HCT116 (cell line): ENCODE measurements at regions not wholly inside any gene's neighbourhood (a gene's known extent, or its start where the extent isn't known, plus 50 kb on each side); places are given as distances from the start of the nearest gene placed in this dataset.

Experiments
- ATAC-seq: fragments of 200-7000 bp; cut with Tn5 transposase; 2 replicates; pipeline ENCODE4 v1.9.1; 2020; ENCODE audit warnings: mild to moderate bottlenecking, moderate library complexity
- BruUV-seq: library from RNA; stranded (reverse); fragments of 400-500 nt; replicated peaks from 2 replicates; lab custom pipeline; 2021; lab: Mats Ljungman, UMichigan
- CTCF ChIA-PET: fragments of 300-600 bp; sonication (Branson Sonifier 250); formaldehyde crosslinking; loops from one replicate; lab custom pipeline; 2021; ENCODE audit warnings: antibody characterized with exemption; lab: Charles Lee
- POLR2A ChIA-PET: fragments of 300-600, 350-600 bp; sonication (Branson Sonifier 250); formaldehyde crosslinking; loops from one replicate; lab custom pipeline; 2021; ENCODE audit warnings: antibody characterized with exemption; lab: Charles Lee
- RAD21 ChIA-PET, 2 experiments: fragments of 300-600 bp; sonication (Branson Sonifier 250); formaldehyde crosslinking; loops; one replicate each; lab custom pipeline; 2023; ENCODE audit warnings: low total read pairs in 2 of 2; ENCODE audit not compliant: uncharacterized antibody in 2 of 2, unreplicated experiment in 2 of 2, low non-redundant PET in 1 of 2; lab: Charles Lee
- DNase-seq: peaks from one replicate; pipeline ENCODE4 v3.0.0-alpha.2; 2010; ENCODE audit warnings: low read depth, low spot score
- H2AFZ ChIP-seq: fragments of 200-600 bp; shearing (Covaris generic), sonication (generic); 2 replicates; pipeline ENCODE4 v1.6.1; 2017; ENCODE audit warnings: low read depth, mixed run types, mixed read lengths, antibody characterized with exemption, low read length; ENCODE audit not compliant: poor library complexity, severe bottlenecking
- H3K27ac ChIP-seq: 2 replicates; pipeline ENCODE4 v1.5.1; 2012; ENCODE audit warnings: low read depth, low read length
- H3K27me3 ChIP-seq: fragments of 200-600 bp; sonication (generic); 2 replicates; pipeline ENCODE4 v1.6.1; 2016; ENCODE audit warnings: mixed run types, low read length, mixed read lengths; ENCODE audit not compliant: insufficient read depth
- H3K36me3 ChIP-seq, 2 experiments: fragments of 200-500 bp in 1 of 2; fragments of 200-600 bp in 1 of 2; sonication (Bioruptor generic) in 1 of 2; sonication (generic) in 1 of 2; 2 replicates each; pipeline versions ENCODE4 v1.5.1 to v1.6.1; 2014 to 2016; ENCODE audit warnings: low read length in 2 of 2, inconsistent platforms in 1 of 2, mixed read lengths in 1 of 2, mixed run types in 1 of 2; ENCODE audit not compliant: insufficient read depth in 2 of 2, control insufficient read depth in 1 of 2
- H3K4me1 ChIP-seq, 2 experiments: fragments of 200-600 bp in 1 of 2; sonication (generic) in 1 of 2; 2 replicates each; pipeline versions ENCODE4 v1.5.1 to v1.6.1; 2012 to 2017; ENCODE audit warnings: low read length in 2 of 2, inconsistent platforms in 1 of 2, mild to moderate bottlenecking in 1 of 2, mixed read lengths in 1 of 2, mixed run types in 1 of 2, moderate library complexity in 1 of 2; ENCODE audit not compliant: insufficient read depth in 2 of 2, control insufficient read depth in 1 of 2
- H3K4me2 ChIP-seq: fragments of 200-600 bp; sonication (generic); 2 replicates; pipeline ENCODE4 v1.6.1; 2017; ENCODE audit warnings: mixed run types, low read length, mixed read lengths
- H3K4me3 ChIP-seq, 2 experiments: fragments of 200-600 bp in 1 of 2; sonication (generic) in 1 of 2; replicated peaks in 1 of 2; 2 replicates each; pipeline ENCODE4 v1.5.1; 2011 to 2016; ENCODE audit warnings: low read length in 2 of 2, control low read depth in 1 of 2, low read depth in 1 of 2, mild to moderate bottlenecking in 1 of 2, mixed read lengths in 1 of 2, mixed run types in 1 of 2
- H3K79me2 ChIP-seq: fragments of 200-600 bp; sonication (generic); 2 replicates; pipeline ENCODE4 v1.6.1; 2017; ENCODE audit warnings: mild to moderate bottlenecking, mixed run types, low read length, moderate library complexity, mixed read lengths; ENCODE audit not compliant: insufficient read depth
- H3K9ac ChIP-seq: fragments of 200-600 bp; sonication (generic); 2 replicates; pipeline ENCODE4 v1.6.1; 2016; ENCODE audit warnings: low read length, mixed read lengths
- H3K9me2 ChIP-seq: fragments of 200-600 bp; sonication (generic), shearing (Covaris generic); 2 replicates; pipeline ENCODE4 v1.6.1; 2017; ENCODE audit warnings: mixed run types, mild to moderate bottlenecking, moderate library complexity; ENCODE audit not compliant: insufficient read depth
- H3K9me3 ChIP-seq, 2 experiments: fragments of 200-500 bp in 1 of 2; fragments of 200-600 bp in 1 of 2; sonication (Bioruptor generic) in 1 of 2; sonication (generic) in 1 of 2; 2 replicates each; pipeline ENCODE4 v1.6.1; 2014 to 2017; ENCODE audit warnings: low read length in 2 of 2, mixed read lengths in 2 of 2, inconsistent platforms in 1 of 2, low read depth in 1 of 2, mild to moderate bottlenecking in 1 of 2, mixed run types in 1 of 2, moderate library complexity in 1 of 2; ENCODE audit not compliant: control insufficient read depth in 1 of 2, insufficient read depth in 1 of 2
- H4K20me1 ChIP-seq: fragments of 200-600 bp; sonication (generic), shearing (Covaris generic); 2 replicates; pipeline ENCODE4 v1.6.1; 2017; ENCODE audit warnings: mixed run types, mild to moderate bottlenecking, moderate library complexity; ENCODE audit not compliant: insufficient read depth
- CEBPB ChIP-seq: IDR thresholded peaks from 2 replicates; pipeline ENCODE4 v1.6.1; 2012; ENCODE audit warnings: low read depth
- ELF1 ChIP-seq: IDR thresholded peaks from 2 replicates; pipeline ENCODE4 v1.6.1; 2012; ENCODE audit warnings: low read depth, borderline replicate concordance
- FOSL1 ChIP-seq: IDR thresholded peaks from 2 replicates; pipeline ENCODE4 v1.6.1; 2012; ENCODE audit warnings: low read depth
- JUND ChIP-seq: IDR thresholded peaks from 2 replicates; pipeline ENCODE4 v1.6.1; 2012
- POLR2A ChIP-seq: IDR thresholded peaks from 2 replicates; pipeline ENCODE4 v1.7.0; 2011; ENCODE audit warnings: borderline replicate concordance; ENCODE audit not compliant: insufficient read depth, insufficient read length; ENCODE audit errors: extremely low read depth
- POLR2AphosphoS5 ChIP-seq: IDR thresholded peaks from 2 replicates; pipeline ENCODE4 v1.6.1; 2011; ENCODE audit warnings: mild to moderate bottlenecking, low read depth, low read length, moderate library complexity
- SP1 ChIP-seq: IDR thresholded peaks from 2 replicates; pipeline ENCODE4 v1.6.1; 2012; ENCODE audit warnings: low read depth
- YY1 ChIP-seq: IDR thresholded peaks from 2 replicates; pipeline ENCODE4 v1.6.1; 2011; ENCODE audit warnings: low read length, low read depth, moderate library complexity, mild to moderate bottlenecking; ENCODE audit not compliant: insufficient replicate concordance; ENCODE audit errors: extremely low read depth
- intact Hi-C: fragments of 100-400 bp; cut with micrococcal nuclease; formaldehyde crosslinking; loops from 2 replicates; pipeline ENCODE4 v1.10.0; 2022
- TF ChIP-seq, protein P1 (sequence below): IDR thresholded peaks from 2 replicates; pipeline ENCODE4 v1.6.1; 2012
- TF ChIP-seq, protein P2 (sequence below), 3 experiments: fragments of 200-600 bp in 1 of 3; sonication (generic) in 1 of 3; IDR thresholded peaks in 2 of 3; conservative IDR thresholded peaks in 1 of 3; 2 replicates each; pipeline ENCODE4 v1.5.1; 2012 to 2017; ENCODE audit warnings: low read depth in 2 of 3, low read length in 2 of 3, antibody characterized with exemption in 1 of 3, borderline replicate concordance in 1 of 3, control low read depth in 1 of 3, mild to moderate bottlenecking in 1 of 3, mixed read lengths in 1 of 3, mixed run types in 1 of 3, moderate library complexity in 1 of 3; ENCODE audit not compliant: insufficient read depth in 1 of 3
- TF ChIP-seq, protein P3 (sequence below): IDR thresholded peaks from 2 replicates; pipeline ENCODE4 v1.6.1; 2012; ENCODE audit warnings: low read depth

GRCh38 chr5:162436055-162436454 is 368.5 kb downstream of the GABRG2 start:
- Histone ChIP-seq H3K4me3 (no peak overlapping the region), H3K4me2 (no peak overlapping the region), H3K9me3 (peaks cover 0 to 11% of the 10 kb centered on the region in 2 experiments; a peak in 2 of 4 replicates), H3K9me2 (no peaks in the 10 kb centered on the region), H3K79me2 (no peaks in the 10 kb centered on the region), H4K20me1 (no peaks in the 10 kb centered on the region), H3K36me3 (no peaks in the 10 kb centered on the region), H3K27ac (no peak overlapping the region), H2AFZ (no peak overlapping the region), H3K4me1 (no peaks in the 10 kb centered on the region), H3K9ac (no peak overlapping the region), H3K27me3 (no peaks in the 10 kb centered on the region)
- POLR2A ChIA-PET: no interaction called here
- TF ChIP-seq, protein P1, sequence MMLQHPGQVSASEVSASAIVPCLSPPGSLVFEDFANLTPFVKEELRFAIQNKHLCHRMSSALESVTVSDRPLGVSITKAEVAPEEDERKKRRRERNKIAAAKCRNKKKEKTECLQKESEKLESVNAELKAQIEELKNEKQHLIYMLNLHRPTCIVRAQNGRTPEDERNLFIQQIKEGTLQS: no peak
- TF ChIP-seq POLR2A (no peak), POLR2AphosphoS5 (no peak)
- TF ChIP-seq, protein P2, sequence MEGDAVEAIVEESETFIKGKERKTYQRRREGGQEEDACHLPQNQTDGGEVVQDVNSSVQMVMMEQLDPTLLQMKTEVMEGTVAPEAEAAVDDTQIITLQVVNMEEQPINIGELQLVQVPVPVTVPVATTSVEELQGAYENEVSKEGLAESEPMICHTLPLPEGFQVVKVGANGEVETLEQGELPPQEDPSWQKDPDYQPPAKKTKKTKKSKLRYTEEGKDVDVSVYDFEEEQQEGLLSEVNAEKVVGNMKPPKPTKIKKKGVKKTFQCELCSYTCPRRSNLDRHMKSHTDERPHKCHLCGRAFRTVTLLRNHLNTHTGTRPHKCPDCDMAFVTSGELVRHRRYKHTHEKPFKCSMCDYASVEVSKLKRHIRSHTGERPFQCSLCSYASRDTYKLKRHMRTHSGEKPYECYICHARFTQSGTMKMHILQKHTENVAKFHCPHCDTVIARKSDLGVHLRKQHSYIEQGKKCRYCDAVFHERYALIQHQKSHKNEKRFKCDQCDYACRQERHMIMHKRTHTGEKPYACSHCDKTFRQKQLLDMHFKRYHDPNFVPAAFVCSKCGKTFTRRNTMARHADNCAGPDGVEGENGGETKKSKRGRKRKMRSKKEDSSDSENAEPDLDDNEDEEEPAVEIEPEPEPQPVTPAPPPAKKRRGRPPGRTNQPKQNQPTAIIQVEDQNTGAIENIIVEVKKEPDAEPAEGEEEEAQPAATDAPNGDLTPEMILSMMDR (IDR thresholded peaks at IDR 0.05 in 2 of 3, conservative IDR thresholded peaks at IDR 0.05 in 1 of 3; ENCODE audit: borderline replicate concordance in 1 of 3, insufficient read depth in 1 of 3, low read depth in 2 of 3, low read length in 2 of 3): no peak
- BruUV-seq: no TSS peak
- CTCF ChIA-PET: no interaction called here
- RAD21 ChIA-PET: no interaction called here
- DNase-seq (no peak), ATAC-seq (no peak)
- intact Hi-C loops: no loop called here

GRCh38 chr5:162444129-162444762 is 376.7 kb downstream of the GABRG2 start:
- no TSS peak for BruUV-seq
- no peaks in the 10 kb centered on the region for H3K4me1 ChIP-seq

More at GRCh38 chr5:162444129-162444762, 376.7 kb downstream of the GABRG2 start:
- POLR2A ChIA-PET: no interaction called here
- Histone ChIP-seq H3K36me3 (no peaks in the 10 kb centered on the region), H2AFZ (no peak overlapping the region), H3K27ac (no peak overlapping the region), H3K79me2 (no peaks in the 10 kb centered on the region)
- TF ChIP-seq FOSL1 (no peak), JUND (no peak), YY1 (no peak), SP1 (no peak), ELF1 (no peak), CEBPB (no peak)
- TF ChIP-seq, protein P3, sequence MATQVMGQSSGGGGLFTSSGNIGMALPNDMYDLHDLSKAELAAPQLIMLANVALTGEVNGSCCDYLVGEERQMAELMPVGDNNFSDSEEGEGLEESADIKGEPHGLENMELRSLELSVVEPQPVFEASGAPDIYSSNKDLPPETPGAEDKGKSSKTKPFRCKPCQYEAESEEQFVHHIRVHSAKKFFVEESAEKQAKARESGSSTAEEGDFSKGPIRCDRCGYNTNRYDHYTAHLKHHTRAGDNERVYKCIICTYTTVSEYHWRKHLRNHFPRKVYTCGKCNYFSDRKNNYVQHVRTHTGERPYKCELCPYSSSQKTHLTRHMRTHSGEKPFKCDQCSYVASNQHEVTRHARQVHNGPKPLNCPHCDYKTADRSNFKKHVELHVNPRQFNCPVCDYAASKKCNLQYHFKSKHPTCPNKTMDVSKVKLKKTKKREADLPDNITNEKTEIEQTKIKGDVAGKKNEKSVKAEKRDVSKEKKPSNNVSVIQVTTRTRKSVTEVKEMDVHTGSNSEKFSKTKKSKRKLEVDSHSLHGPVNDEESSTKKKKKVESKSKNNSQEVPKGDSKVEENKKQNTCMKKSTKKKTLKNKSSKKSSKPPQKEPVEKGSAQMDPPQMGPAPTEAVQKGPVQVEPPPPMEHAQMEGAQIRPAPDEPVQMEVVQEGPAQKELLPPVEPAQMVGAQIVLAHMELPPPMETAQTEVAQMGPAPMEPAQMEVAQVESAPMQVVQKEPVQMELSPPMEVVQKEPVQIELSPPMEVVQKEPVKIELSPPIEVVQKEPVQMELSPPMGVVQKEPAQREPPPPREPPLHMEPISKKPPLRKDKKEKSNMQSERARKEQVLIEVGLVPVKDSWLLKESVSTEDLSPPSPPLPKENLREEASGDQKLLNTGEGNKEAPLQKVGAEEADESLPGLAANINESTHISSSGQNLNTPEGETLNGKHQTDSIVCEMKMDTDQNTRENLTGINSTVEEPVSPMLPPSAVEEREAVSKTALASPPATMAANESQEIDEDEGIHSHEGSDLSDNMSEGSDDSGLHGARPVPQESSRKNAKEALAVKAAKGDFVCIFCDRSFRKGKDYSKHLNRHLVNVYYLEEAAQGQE: no peak
- TF ChIP-seq, protein P2 (IDR thresholded peaks at IDR 0.05 in 2 of 3, conservative IDR thresholded peaks at IDR 0.05 in 1 of 3; ENCODE audit: borderline replicate concordance in 1 of 3, insufficient read depth in 1 of 3, low read depth in 2 of 3, low read length in 2 of 3): no peak
- TF ChIP-seq, all 23 proteins: peak for 0
- RAD21 ChIA-PET: no interaction called here
- Histone ChIP-seq H3K4me3 (no peak overlapping the region), H3K9me3 (no peaks in the 10 kb centered on the region; a peak in 1 of 4 replicates), H3K27me3 (no peaks in the 10 kb centered on the region), H3K9ac (no peak overlapping the region), H3K4me2 (no peak overlapping the region), H3K9me2 (no peaks in the 10 kb centered on the region), H4K20me1 (no peaks in the 10 kb centered on the region)
- CTCF ChIA-PET: no interaction called here
- ATAC-seq (no peak), DNase-seq (no peak)
- intact Hi-C loops: no loop called here
